ENCODE measurements at regions not wholly inside any gene's neighbourhood (a gene's known extent, or its start where the extent isn't known, plus 50 kb on each side); places are given as distances from the start of the nearest gene placed in this dataset.
A peak's percentile ranks its signal among the peaks of the same experiment; 100 is the strongest.
"Not testable (repeated sequence)": the region's sequence is repeated elsewhere in the genome, so short reads cannot be mapped to it uniquely, and the experiment has no call there.

DNA sequence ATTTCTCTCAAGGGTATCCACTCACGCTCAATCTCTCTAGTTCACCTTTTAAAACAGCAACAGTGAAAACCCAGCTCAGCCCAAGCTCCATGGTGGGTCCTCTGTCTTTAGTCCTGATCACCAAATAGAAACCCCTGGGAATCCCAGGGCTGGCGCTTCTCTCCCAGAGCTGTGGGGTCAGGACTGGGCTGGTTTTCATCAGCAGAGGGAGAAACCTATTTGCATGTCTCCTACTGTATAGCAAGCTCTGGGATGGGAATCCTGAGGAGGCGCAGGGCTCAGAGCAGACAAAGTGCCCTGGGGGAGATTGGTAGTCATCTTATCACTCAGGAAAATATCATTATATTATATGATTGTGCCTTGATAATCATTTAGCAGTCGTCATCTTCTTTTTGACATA is 843.1 kb downstream of the TMEM121 start:
- H3K4me3 ChIP-seq; H3K36me3 ChIP-seq; H3K9me3 ChIP-seq; H3K4me1 ChIP-seq; DNase-seq (ENCODE audit: low spot score in 2 of 2); H3K27me3 ChIP-seq; H3K27ac ChIP-seq: not testable (repeated sequence)
- 38% methylated on average over 3 of the region's 4 CpGs for WGBS

DNA sequence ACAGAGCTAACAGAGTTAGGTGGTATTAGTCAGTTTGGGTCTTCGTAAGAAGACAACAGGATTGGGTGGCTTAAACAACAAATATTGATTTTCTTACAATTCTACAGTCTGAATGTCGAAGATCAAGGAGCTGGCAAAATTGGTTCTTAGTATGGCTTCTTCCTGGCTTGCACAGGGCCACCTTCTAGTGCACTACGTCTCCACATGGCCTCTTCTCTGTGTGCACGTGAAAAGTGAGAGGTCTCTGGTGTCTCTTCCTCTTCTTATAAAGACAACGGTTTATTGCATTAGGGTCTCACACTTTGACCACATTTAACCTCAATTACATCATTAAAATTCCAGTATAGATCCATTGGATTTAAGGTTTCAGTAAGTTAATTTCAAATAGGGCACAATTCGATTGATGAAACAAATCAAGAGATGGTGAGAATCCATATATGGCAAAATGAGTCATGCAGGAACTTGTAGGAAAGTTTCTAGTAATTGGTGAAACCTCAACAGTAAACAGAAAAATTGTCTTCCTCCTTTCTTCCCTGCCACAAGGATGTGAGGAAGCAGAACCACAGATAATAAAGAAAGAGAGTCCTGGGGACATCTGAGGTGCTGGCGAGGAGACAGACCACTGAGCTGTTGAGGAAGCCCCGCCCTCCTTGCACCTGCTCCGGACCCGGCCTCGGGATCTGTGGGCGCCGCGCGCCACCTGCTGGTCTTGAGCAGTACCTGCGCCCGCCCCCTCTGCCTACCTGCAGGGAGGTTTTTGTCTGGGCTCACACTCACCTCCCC is 846.7 kb downstream of the TMEM121 start:
- Histone ChIP-seq H3K36me3 (no peaks in the 10 kb centered on the region), H3K9me3 (no peaks in the 10 kb centered on the region), H3K4me1 (no peaks in the 10 kb centered on the region), H3K4me3 (no peak overlapping the region), H3K27ac (no peak overlapping the region), H3K27me3 (peaks cover 3% of the 10 kb centered on the region)
- TF ChIP-seq, protein P1, sequence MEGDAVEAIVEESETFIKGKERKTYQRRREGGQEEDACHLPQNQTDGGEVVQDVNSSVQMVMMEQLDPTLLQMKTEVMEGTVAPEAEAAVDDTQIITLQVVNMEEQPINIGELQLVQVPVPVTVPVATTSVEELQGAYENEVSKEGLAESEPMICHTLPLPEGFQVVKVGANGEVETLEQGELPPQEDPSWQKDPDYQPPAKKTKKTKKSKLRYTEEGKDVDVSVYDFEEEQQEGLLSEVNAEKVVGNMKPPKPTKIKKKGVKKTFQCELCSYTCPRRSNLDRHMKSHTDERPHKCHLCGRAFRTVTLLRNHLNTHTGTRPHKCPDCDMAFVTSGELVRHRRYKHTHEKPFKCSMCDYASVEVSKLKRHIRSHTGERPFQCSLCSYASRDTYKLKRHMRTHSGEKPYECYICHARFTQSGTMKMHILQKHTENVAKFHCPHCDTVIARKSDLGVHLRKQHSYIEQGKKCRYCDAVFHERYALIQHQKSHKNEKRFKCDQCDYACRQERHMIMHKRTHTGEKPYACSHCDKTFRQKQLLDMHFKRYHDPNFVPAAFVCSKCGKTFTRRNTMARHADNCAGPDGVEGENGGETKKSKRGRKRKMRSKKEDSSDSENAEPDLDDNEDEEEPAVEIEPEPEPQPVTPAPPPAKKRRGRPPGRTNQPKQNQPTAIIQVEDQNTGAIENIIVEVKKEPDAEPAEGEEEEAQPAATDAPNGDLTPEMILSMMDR (IDR thresholded peaks at IDR 0.05): peak in 1 of 2 donors; percentile 69
- TF ChIP-seq POLR2A (IDR thresholded peaks at IDR 0.05) (no peak), EP300 (IDR thresholded peaks at IDR 0.05) (no peak), POLR2AphosphoS5 (IDR thresholded peaks at IDR 0.05) (no peak)
- 34% methylated on average over 15 of the region's 17 CpGs for WGBS
- DNase-seq (ENCODE audit: low spot score in 2 of 2): no peak

DNA sequence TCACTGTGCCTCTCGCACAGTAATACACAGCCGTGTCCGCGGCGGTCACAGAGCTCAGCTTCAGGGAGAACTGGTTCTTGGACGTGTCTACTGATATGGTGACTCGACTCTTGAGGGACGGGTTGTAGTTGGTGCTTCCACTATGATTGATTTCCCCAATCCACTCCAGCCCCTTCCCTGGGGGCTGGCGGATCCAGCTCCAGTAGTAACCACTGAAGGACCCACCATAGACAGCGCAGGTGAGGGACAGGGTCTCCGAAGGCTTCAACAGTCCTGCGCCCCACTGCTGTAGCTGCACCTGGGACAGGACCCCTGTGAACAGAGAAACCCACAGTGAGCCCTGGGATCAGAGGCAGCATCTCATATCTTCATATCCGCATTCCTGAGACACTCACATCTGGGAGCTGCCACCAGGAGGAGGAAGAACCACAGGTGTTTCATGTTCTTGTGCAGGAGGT is 847.3 kb downstream of the TMEM121 start:
- 48% methylated on average over 9 of the region's 13 CpGs for WGBS
- H3K27ac ChIP-seq; H3K4me1 ChIP-seq; H3K36me3 ChIP-seq; H3K9me3 ChIP-seq; H3K27me3 ChIP-seq; H3K4me3 ChIP-seq; DNase-seq (ENCODE audit: low spot score in 2 of 2): not testable (repeated sequence)

DNA sequence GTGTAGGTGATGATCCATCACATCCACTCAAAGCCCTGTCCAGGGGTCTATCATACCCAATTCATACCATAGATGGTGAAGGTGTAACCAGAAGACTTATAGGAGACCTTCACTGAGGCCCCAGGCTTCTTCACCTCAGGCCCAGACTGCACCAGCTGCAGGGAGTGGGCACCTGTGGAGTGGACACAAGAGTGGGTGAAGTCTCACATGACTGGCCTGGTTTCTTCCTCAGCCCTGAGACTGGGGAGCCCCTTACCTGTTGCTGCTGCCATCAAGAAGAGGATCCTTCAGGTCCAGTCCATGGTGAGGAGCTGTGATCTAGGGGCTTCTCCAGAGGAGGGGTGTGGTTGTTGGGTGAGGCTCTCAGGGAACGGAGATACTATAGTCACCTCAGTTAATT is 851.0 kb downstream of the TMEM121 start:
- no peaks in the 10 kb centered on the region for H3K4me1 ChIP-seq
- no peak overlapping the region for H3K27ac ChIP-seq
- peaks cover 6% of the 10 kb centered on the region for H3K27me3 ChIP-seq
- no peak overlapping the region for H3K4me3 ChIP-seq
- TF ChIP-seq POLR2A (IDR thresholded peaks at IDR 0.05): no peak
- TF ChIP-seq, protein P1 (IDR thresholded peaks at IDR 0.05): no peak
- TF ChIP-seq EP300 (IDR thresholded peaks at IDR 0.05): no peak
- no peak for TF ChIP-seq POLR2AphosphoS5 (IDR thresholded peaks at IDR 0.05)
- no peak for DNase-seq (ENCODE audit: low spot score in 2 of 2)
- H3K36me3 ChIP-seq: no peaks in the 10 kb centered on the region
- WGBS: 67% methylated on average over 1 of the region's 1 CpG
- no peaks in the 10 kb centered on the region for H3K9me3 ChIP-seq

DNA sequence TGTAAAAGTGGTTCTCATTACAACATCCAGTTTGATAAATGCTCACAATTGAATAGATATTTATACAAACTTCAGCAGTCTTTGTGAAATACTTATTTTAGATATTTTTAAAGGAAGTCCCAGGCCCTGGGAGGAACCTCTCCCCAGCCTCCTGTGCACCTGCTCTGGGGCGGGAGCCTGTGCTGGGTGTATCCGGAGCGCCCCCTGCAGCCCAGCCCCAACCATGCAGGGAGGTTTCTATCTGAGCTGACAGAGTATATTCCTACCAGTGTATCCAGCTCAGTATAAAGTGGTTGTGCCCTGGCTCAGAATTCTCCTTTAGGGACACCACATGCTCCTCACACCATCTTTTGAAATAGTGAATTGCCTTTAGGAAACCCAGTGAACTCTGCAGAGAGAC is 851.8 kb downstream of the TMEM121 start:
- Histone ChIP-seq H3K4me1 (no peaks in the 10 kb centered on the region), H3K9me3 (no peaks in the 10 kb centered on the region), H3K36me3 (no peaks in the 10 kb centered on the region), H3K4me3 (no peak overlapping the region), H3K27ac (no peak overlapping the region), H3K27me3 (peaks cover 6% of the 10 kb centered on the region)
- DNase-seq (ENCODE audit: low spot score in 2 of 2): no peak
- TF ChIP-seq POLR2A (IDR thresholded peaks at IDR 0.05) (no peak), EP300 (IDR thresholded peaks at IDR 0.05) (no peak), POLR2AphosphoS5 (IDR thresholded peaks at IDR 0.05) (no peak)
- TF ChIP-seq, protein P1 (IDR thresholded peaks at IDR 0.05): no peak
- 4% methylated on average over 3 of the region's 3 CpGs for WGBS

DNA sequence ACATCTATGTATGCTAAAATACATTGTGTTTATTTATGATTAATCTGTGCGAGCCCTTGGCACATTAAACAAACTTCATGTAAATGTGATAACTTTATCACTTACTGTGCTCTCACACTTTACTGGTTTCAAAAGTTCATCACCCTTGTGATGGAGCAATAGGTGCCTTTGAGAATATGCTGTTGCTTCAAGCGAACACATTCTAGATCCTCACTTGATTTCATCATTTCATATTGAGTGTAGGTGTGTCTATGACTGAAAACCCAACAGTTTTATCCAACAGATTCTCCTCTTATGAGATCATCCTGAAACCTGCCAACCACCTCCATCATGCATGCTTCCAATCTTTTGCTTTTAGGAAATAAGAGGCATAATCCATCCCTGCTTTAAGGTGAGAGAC is 854.4 kb downstream of the TMEM121 start:
- WGBS: 67% methylated on average over 2 of the region's 2 CpGs
- Histone ChIP-seq H3K27ac (no peak overlapping the region), H3K9me3 (no peaks in the 10 kb centered on the region), H3K4me1 (no peaks in the 10 kb centered on the region), H3K27me3 (peaks cover 3% of the 10 kb centered on the region), H3K36me3 (no peaks in the 10 kb centered on the region), H3K4me3 (no peak overlapping the region)
- no peak for TF ChIP-seq POLR2AphosphoS5 (IDR thresholded peaks at IDR 0.05)
- TF ChIP-seq, protein P1 (IDR thresholded peaks at IDR 0.05): no peak
- no peak for TF ChIP-seq EP300 (IDR thresholded peaks at IDR 0.05)
- TF ChIP-seq POLR2A (IDR thresholded peaks at IDR 0.05): no peak
- no peak for DNase-seq (ENCODE audit: low spot score in 2 of 2)

DNA sequence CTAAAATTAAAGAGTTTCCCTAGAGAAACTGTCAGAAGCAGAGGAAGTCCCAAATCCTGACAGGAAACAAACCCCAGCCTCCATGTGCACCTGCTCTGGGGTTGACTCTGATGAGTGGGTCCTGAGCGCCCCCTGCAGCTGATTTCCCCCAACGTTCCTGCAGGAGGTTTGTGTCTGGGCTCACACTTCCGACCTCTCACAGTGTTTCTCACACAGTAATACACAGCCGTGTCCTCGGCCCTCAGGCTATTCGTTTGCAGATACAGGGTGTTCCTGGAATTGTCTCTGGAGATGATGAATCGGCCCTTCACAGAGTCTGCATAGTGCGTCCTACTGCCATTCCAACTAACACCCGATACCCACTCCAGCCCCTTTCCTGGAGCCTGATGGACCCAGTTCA is 862.8 kb downstream of the TMEM121 start:
- H3K9me3 ChIP-seq; H3K27ac ChIP-seq; DNase-seq (ENCODE audit: low spot score in 2 of 2); H3K4me3 ChIP-seq; H3K36me3 ChIP-seq; H3K27me3 ChIP-seq; H3K4me1 ChIP-seq: not testable (repeated sequence)
- WGBS: 82% methylated on average over 9 of the region's 9 CpGs
